H1 (cell line): ENCODE measurements at regions not wholly inside any gene's neighbourhood (a gene's known extent, or its start where the extent isn't known, plus 50 kb on each side); places are given as distances from the start of the nearest gene placed in this dataset.

ENCODE experiments used
- CHD2 ChIP-seq: IDR thresholded peaks from 2 replicates; pipeline ENCODE4 v1.6.1; 2012; ENCODE audit warnings: low read length, improper control_type of control experiment
- CREB1 ChIP-seq: IDR thresholded peaks from 2 replicates; pipeline ENCODE4 v1.6.1; 2012; ENCODE audit warnings: inconsistent platforms
- CTBP2 ChIP-seq: IDR thresholded peaks from 2 replicates; pipeline ENCODE4 v1.7.0; 2011; ENCODE audit warnings: borderline replicate concordance, mild to moderate bottlenecking, moderate library complexity, mixed read lengths, low read length; ENCODE audit not compliant: insufficient read depth, insufficient read length
- PHF8 ChIP-seq: fragments of 200-600 bp; sonication (generic); conservative IDR thresholded peaks from 2 replicates; pipeline ENCODE4 v1.7.1; 2012; ENCODE audit warnings: low read depth, mild to moderate bottlenecking, inconsistent platforms, low read length, moderate library complexity
- RBBP5 ChIP-seq: IDR thresholded peaks from 2 replicates; pipeline ENCODE4 v1.7.1; 2012; ENCODE audit warnings: low read depth, mild to moderate bottlenecking, inconsistent platforms, low read length, moderate library complexity, borderline replicate concordance
- RNF2 ChIP-seq: fragments of 200-900, 300-1000 bp; sonication (generic); IDR thresholded peaks from 2 replicates; pipeline ENCODE4 v1.7.1; 2016; ENCODE audit warnings: borderline replicate concordance, low read depth, mild to moderate bottlenecking, antibody characterized with exemption, low read length; ENCODE audit not compliant: poor library complexity, severe bottlenecking; ENCODE audit errors: missing control alignments
- SIN3A ChIP-seq, 2 experiments: IDR thresholded peaks in 1 of 2; conservative IDR thresholded peaks in 1 of 2; 2 replicates each; pipeline ENCODE4 v1.6.1; 2011 to 2012; ENCODE audit warnings: low read length in 2 of 2, improper control_type of control experiment in 1 of 2, low read depth in 1 of 2, mild to moderate bottlenecking in 1 of 2
- ZNF274 ChIP-seq: IDR thresholded peaks from 2 replicates; pipeline ENCODE4 v1.7.0; 2012; ENCODE audit warnings: low read length, borderline replicate concordance; ENCODE audit errors: extremely low read depth
- TF ChIP-seq, protein P1 (sequence below): fragments of 300-600 bp; sonication (generic); IDR thresholded peaks from 2 replicates; pipeline ENCODE4 v1.7.1; 2012; ENCODE audit warnings: low read length, moderate library complexity, mild to moderate bottlenecking, inconsistent platforms; ENCODE audit not compliant: insufficient replicate concordance
- TF ChIP-seq, protein P2 (sequence below): IDR thresholded peaks from 2 replicates; pipeline ENCODE4 v1.6.1; 2011; ENCODE audit warnings: low read length, improper control_type of control experiment

DNA sequence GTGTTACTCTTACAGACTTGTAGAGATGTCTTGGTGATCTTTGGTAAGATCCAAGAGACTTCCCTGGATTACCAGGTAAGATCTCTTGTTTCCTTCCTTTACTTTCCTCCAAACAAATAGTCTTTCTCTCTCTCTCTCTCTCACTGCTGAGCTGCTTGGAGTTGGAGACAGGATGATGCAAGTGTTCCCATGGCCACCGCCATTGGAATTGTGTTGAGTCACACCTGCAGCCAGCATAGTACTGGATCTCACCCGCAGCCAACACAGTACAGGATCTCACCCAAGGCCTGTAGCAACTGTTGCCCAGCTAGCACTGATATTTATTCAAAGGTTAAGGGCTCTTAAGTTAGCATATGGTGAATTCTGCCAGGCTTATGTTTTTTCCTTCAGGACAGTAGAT, 1080.9 kb downstream of the FAT4 start (continued):
- TF ChIP-seq, protein P1, sequence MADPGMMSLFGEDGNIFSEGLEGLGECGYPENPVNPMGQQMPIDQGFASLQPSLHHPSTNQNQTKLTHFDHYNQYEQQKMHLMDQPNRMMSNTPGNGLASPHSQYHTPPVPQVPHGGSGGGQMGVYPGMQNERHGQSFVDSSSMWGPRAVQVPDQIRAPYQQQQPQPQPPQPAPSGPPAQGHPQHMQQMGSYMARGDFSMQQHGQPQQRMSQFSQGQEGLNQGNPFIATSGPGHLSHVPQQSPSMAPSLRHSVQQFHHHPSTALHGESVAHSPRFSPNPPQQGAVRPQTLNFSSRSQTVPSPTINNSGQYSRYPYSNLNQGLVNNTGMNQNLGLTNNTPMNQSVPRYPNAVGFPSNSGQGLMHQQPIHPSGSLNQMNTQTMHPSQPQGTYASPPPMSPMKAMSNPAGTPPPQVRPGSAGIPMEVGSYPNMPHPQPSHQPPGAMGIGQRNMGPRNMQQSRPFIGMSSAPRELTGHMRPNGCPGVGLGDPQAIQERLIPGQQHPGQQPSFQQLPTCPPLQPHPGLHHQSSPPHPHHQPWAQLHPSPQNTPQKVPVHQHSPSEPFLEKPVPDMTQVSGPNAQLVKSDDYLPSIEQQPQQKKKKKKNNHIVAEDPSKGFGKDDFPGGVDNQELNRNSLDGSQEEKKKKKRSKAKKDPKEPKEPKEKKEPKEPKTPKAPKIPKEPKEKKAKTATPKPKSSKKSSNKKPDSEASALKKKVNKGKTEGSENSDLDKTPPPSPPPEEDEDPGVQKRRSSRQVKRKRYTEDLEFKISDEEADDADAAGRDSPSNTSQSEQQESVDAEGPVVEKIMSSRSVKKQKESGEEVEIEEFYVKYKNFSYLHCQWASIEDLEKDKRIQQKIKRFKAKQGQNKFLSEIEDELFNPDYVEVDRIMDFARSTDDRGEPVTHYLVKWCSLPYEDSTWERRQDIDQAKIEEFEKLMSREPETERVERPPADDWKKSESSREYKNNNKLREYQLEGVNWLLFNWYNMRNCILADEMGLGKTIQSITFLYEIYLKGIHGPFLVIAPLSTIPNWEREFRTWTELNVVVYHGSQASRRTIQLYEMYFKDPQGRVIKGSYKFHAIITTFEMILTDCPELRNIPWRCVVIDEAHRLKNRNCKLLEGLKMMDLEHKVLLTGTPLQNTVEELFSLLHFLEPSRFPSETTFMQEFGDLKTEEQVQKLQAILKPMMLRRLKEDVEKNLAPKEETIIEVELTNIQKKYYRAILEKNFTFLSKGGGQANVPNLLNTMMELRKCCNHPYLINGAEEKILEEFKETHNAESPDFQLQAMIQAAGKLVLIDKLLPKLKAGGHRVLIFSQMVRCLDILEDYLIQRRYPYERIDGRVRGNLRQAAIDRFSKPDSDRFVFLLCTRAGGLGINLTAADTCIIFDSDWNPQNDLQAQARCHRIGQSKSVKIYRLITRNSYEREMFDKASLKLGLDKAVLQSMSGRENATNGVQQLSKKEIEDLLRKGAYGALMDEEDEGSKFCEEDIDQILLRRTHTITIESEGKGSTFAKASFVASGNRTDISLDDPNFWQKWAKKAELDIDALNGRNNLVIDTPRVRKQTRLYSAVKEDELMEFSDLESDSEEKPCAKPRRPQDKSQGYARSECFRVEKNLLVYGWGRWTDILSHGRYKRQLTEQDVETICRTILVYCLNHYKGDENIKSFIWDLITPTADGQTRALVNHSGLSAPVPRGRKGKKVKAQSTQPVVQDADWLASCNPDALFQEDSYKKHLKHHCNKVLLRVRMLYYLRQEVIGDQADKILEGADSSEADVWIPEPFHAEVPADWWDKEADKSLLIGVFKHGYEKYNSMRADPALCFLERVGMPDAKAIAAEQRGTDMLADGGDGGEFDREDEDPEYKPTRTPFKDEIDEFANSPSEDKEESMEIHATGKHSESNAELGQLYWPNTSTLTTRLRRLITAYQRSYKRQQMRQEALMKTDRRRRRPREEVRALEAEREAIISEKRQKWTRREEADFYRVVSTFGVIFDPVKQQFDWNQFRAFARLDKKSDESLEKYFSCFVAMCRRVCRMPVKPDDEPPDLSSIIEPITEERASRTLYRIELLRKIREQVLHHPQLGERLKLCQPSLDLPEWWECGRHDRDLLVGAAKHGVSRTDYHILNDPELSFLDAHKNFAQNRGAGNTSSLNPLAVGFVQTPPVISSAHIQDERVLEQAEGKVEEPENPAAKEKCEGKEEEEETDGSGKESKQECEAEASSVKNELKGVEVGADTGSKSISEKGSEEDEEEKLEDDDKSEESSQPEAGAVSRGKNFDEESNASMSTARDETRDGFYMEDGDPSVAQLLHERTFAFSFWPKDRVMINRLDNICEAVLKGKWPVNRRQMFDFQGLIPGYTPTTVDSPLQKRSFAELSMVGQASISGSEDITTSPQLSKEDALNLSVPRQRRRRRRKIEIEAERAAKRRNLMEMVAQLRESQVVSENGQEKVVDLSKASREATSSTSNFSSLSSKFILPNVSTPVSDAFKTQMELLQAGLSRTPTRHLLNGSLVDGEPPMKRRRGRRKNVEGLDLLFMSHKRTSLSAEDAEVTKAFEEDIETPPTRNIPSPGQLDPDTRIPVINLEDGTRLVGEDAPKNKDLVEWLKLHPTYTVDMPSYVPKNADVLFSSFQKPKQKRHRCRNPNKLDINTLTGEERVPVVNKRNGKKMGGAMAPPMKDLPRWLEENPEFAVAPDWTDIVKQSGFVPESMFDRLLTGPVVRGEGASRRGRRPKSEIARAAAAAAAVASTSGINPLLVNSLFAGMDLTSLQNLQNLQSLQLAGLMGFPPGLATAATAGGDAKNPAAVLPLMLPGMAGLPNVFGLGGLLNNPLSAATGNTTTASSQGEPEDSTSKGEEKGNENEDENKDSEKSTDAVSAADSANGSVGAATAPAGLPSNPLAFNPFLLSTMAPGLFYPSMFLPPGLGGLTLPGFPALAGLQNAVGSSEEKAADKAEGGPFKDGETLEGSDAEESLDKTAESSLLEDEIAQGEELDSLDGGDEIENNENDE = no peak
- no peak for TF ChIP-seq SIN3A (conservative IDR thresholded peaks at IDR 0.05 in 1 of 2, IDR thresholded peaks at IDR 0.05 in 1 of 2; ENCODE audit: low read depth in 1 of 2, low read length in 2 of 2)
- no peak for TF ChIP-seq RBBP5
- no peak for TF ChIP-seq CTBP2
- no peak for TF ChIP-seq PHF8
- no peak for TF ChIP-seq CHD2
- no peak for TF ChIP-seq RNF2
- TF ChIP-seq, protein P2, sequence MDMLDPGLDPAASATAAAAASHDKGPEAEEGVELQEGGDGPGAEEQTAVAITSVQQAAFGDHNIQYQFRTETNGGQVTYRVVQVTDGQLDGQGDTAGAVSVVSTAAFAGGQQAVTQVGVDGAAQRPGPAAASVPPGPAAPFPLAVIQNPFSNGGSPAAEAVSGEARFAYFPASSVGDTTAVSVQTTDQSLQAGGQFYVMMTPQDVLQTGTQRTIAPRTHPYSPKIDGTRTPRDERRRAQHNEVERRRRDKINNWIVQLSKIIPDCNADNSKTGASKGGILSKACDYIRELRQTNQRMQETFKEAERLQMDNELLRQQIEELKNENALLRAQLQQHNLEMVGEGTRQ = no peak
- no peak for TF ChIP-seq CREB1
- TF ChIP-seq ZNF274 = no peak
